RKO (cell line): ENCODE measurements at regions not wholly inside any gene's neighbourhood (a gene's known extent, or its start where the extent isn't known, plus 50 kb on each side); places are given as distances from the start of the nearest gene placed in this dataset.
A peak's percentile ranks its signal among the peaks of the same experiment; 100 is the strongest.
"Not testable (repeated sequence)": the region's sequence is repeated elsewhere in the genome, so short reads cannot be mapped to it uniquely, and the experiment has no call there.

Experiments used
- DNase-seq: peaks from one replicate; pipeline ENCODE4 v3.0.0-alpha.2; 2016; ENCODE audit warnings: low spot score

GRCh38 chr10:64859911-64860310, 1338.7 kb downstream of the REEP3 start:
- DNase-seq, result no peak

GRCh38 chr10:64863836-64864235, 1342.6 kb downstream of the REEP3 start:
- DNase-seq, result no peak

GRCh38 chr10:64867501-64867962, 1346.3 kb downstream of the REEP3 start:
- DNase-seq, result no peak

- no peak for DNase-seq
These were observed 1351.9 kb downstream of the REEP3 start for GRCh38 chr10:64873088-64873487.

- no peak for DNase-seq
These were observed 1352.8 kb downstream of the REEP3 start for GRCh38 chr10:64873959-64874358.

GRCh38 chr10:64880546-64880945, 1359.3 kb downstream of the REEP3 start:
- DNase-seq, result no peak

- no peak for DNase-seq
These were observed 1360.1 kb downstream of the REEP3 start for GRCh38 chr10:64881257-64881656.

- DNase-seq, result no peak
These were observed 1375.4 kb downstream of the REEP3 start for GRCh38 chr10:64896582-64896981.

- DNase-seq, result not testable (repeated sequence)
These were observed 1385.1 kb downstream of the REEP3 start for GRCh38 chr10:64906311-64906710.

- not testable (repeated sequence) for DNase-seq
These were observed 1403.1 kb downstream of the REEP3 start for GRCh38 chr10:64924306-64924705.

GRCh38 chr10:64952042-64952441, 1430.8 kb downstream of the REEP3 start:
- no peak for DNase-seq

- DNase-seq, result no peak
These were observed 1435.2 kb downstream of the REEP3 start for GRCh38 chr10:64956441-64956840.

GRCh38 chr10:64959116-64959515, 1437.9 kb downstream of the REEP3 start:
- no peak for DNase-seq

- no peak for DNase-seq
These were observed 1438.7 kb downstream of the REEP3 start for GRCh38 chr10:64959883-64960282.

- no peak for DNase-seq
These were observed 1452.2 kb downstream of the REEP3 start for GRCh38 chr10:64973391-64973790.

GRCh38 chr10:64976150-64976549, 1454.9 kb downstream of the REEP3 start:
- no peak for DNase-seq

GRCh38 chr10:64977915-64978314, 1456.7 kb downstream of the REEP3 start:
- DNase-seq, result peak; percentile 2

GRCh38 chr10:64996886-64997285, 1475.7 kb downstream of the REEP3 start:
- DNase-seq, result no peak

- DNase-seq, result no peak
These were observed 1489.6 kb downstream of the REEP3 start for GRCh38 chr10:65010845-65011244.

GRCh38 chr10:65017523-65017922, 1496.3 kb downstream of the REEP3 start:
- DNase-seq, result no peak

- DNase-seq, result no peak
These were observed 1503.7 kb downstream of the REEP3 start for GRCh38 chr10:65024886-65025285.

GRCh38 chr10:65030263-65030662, 1509.1 kb downstream of the REEP3 start:
- DNase-seq, result no peak

- DNase-seq, result no peak
These were observed 1511.9 kb downstream of the REEP3 start for GRCh38 chr10:65032867-65033769.

GRCh38 chr10:65033957-65034356, 1512.8 kb downstream of the REEP3 start:
- no peak for DNase-seq
